ENCODE measurements at regions not wholly inside any gene's neighbourhood (a gene's known extent, or its start where the extent isn't known, plus 50 kb on each side); places are given as distances from the start of the nearest gene placed in this dataset.

GRCh38 chr12:105440037-105440664, 109.7 kb downstream of the C12orf75 start:
- no peak overlapping the region for H3K4me2 ChIP-seq (ENCODE audit: low read length)
- H3K9me3 ChIP-seq (ENCODE audit: control insufficient read depth in 1 of 2, insufficient read depth in 1 of 2, low read depth in 1 of 2, low read length in 2 of 2): no peaks in the 10 kb centered on the region
- CTCF ChIA-PET: no interaction called here
- no peaks in the 10 kb centered on the region for H3K27me3 ChIP-seq (ENCODE audit: insufficient read depth, low read length)
- TF ChIP-seq TCF7L2 (IDR thresholded peaks at IDR 0.05; ENCODE audit: borderline replicate concordance, extremely low read depth, insufficient read depth, insufficient read length): no peak
- TF ChIP-seq RAD21 (IDR thresholded peaks at IDR 0.05; ENCODE audit: low read depth): no peak
- no peak for TF ChIP-seq ELF1 (IDR thresholded peaks at IDR 0.05; ENCODE audit: borderline replicate concordance, low read depth)
- TF ChIP-seq FOSL1 (IDR thresholded peaks at IDR 0.05; ENCODE audit: low read depth): no peak
- no peaks in the 10 kb centered on the region for H3K79me2 ChIP-seq (ENCODE audit: insufficient read depth, low read length)
- H3K4me3 ChIP-seq (replicated peaks in 1 of 2; ENCODE audit: low read depth in 1 of 2, low read length in 2 of 2): no peak overlapping the region
- BruUV-seq (replicated peaks): no TSS peak
- H3K9me2 ChIP-seq (ENCODE audit: insufficient read depth): no peaks in the 10 kb centered on the region
- POLR2A ChIA-PET: no interaction called here
- H3K36me3 ChIP-seq (ENCODE audit: control insufficient read depth in 1 of 2, insufficient read depth in 2 of 2, low read length in 2 of 2): no peaks in the 10 kb centered on the region
- peaks cover 0 to 1% of the 10 kb centered on the region in 2 experiments; a peak in 1 of 4 replicates for H3K4me1 ChIP-seq (ENCODE audit: control insufficient read depth in 1 of 2, insufficient read depth in 2 of 2, low read length in 2 of 2)
- no peak for DNase-seq (ENCODE audit: low read depth, low spot score)
- H3K27ac ChIP-seq (ENCODE audit: low read depth, low read length): no peak overlapping the region
- intact Hi-C loops (cut with micrococcal nuclease): no loop called here
- H4K20me1 ChIP-seq (ENCODE audit: insufficient read depth): no peaks in the 10 kb centered on the region
- no peak for ATAC-seq
- H2AFZ ChIP-seq (ENCODE audit: low read depth, low read length, poor library complexity, severe bottlenecking): no peak overlapping the region
- RAD21 ChIA-PET (ENCODE audit: low non-redundant PET in 1 of 2, low total read pairs in 2 of 2, uncharacterized antibody in 2 of 2, unreplicated experiment in 2 of 2): no interaction called here
- no peak overlapping the region for H3K9ac ChIP-seq (ENCODE audit: low read length)

- Histone ChIP-seq H3K4me3 (replicated peaks in 1 of 2; ENCODE audit: low read depth in 1 of 2, low read length in 2 of 2) (no peak overlapping the region), H3K79me2 (ENCODE audit: insufficient read depth, low read length) (no peaks in the 10 kb centered on the region), H3K4me1 (ENCODE audit: control insufficient read depth in 1 of 2, insufficient read depth in 2 of 2, low read length in 2 of 2) (peaks cover 5 to 6% of the 10 kb centered on the region in 2 experiments; a peak in 3 of 4 replicates), H3K9me2 (ENCODE audit: insufficient read depth) (no peaks in the 10 kb centered on the region), H3K27ac (ENCODE audit: low read depth, low read length) (no peak overlapping the region), H3K36me3 (ENCODE audit: control insufficient read depth in 1 of 2, insufficient read depth in 2 of 2, low read length in 2 of 2) (no peaks in the 10 kb centered on the region), H3K4me2 (ENCODE audit: low read length) (no peak overlapping the region), H2AFZ (ENCODE audit: low read depth, low read length, poor library complexity, severe bottlenecking) (no peak overlapping the region), H3K27me3 (ENCODE audit: insufficient read depth, low read length) (no peaks in the 10 kb centered on the region), H3K9ac (ENCODE audit: low read length) (no peak overlapping the region), H4K20me1 (ENCODE audit: insufficient read depth) (no peaks in the 10 kb centered on the region), H3K9me3 (ENCODE audit: control insufficient read depth in 1 of 2, insufficient read depth in 1 of 2, low read depth in 1 of 2, low read length in 2 of 2) (no peaks in the 10 kb centered on the region)
- no TSS peak for BruUV-seq (replicated peaks)
- ChIA-PET CTCF (no interaction called here), RAD21 (ENCODE audit: low non-redundant PET in 1 of 2, low total read pairs in 2 of 2, uncharacterized antibody in 2 of 2, unreplicated experiment in 2 of 2) (no interaction called here), POLR2A (no interaction called here)
- no peak for DNase-seq (ENCODE audit: low read depth, low spot score)
- ATAC-seq: no peak
- intact Hi-C loops (cut with micrococcal nuclease): no loop called here
- TF ChIP-seq TCF7L2 (IDR thresholded peaks at IDR 0.05; ENCODE audit: borderline replicate concordance, extremely low read depth, insufficient read depth, insufficient read length): no peak
These were observed 113.5 kb downstream of the C12orf75 start for GRCh38 chr12:105443802-105444652.
